Stimulated activated CD4-positive, alpha-beta T cell treated with anti-CD3 and anti-CD28 coated beads, Interleukin-4, amount 100 ng/mL, for 4 hours (primary cell): ENCODE measurements at regions not wholly inside any gene's neighbourhood (a gene's known extent, or its start where the extent isn't known, plus 50 kb on each side); places are given as distances from the start of the nearest gene placed in this dataset.

Experiments
- DNase-seq, 2 experiments: peaks; one replicate each; pipeline ENCODE4 v3.0.0-alpha.2; 2020

GRCh38 chr5:125549322-125549911 is 803.0 kb upstream of the ZNF608 start:
- DNase-seq: no peak

DNA sequence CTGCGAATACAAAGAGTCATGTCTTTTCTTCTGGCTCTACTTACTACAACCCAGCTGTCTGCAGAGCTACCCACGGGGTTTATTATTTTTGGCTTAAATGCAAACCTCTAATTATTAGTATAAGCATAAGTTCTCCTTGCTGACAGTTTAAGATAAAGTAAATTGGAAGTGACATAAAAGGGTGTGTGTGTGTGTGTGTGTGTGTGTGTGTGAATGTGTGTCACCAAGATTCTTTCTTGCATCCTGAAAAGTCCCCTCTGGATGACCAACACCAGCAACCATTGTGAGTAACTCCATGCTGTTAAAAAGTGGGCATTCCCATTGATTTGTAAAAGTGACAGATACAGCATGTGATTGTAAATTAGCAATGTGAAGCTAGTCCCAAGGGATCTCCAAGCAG is 803.8 kb upstream of the ZNF608 start:
- DNase-seq: no peak

DNA sequence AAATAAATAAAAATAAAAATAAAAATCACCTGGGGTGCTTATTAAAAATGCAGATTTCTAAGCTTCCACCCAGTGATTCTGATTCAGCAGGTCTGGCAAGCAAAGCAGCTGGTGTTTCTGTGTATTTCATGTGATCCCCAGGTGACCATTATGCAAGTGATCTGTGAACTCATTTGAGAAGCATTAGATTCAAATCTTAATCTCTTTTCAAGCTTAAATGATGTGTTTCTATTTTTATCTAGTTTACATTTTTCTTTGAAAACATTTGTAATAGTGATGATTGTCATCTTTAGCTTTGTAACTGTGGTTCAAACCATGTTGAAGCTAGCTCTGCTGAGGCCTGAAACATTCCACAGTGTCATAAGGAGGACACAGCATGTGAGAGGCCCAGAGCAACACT is 804.8 kb upstream of the ZNF608 start:
- no peak for DNase-seq

GRCh38 chr5:125551797-125552196 is 805.4 kb upstream of the ZNF608 start:
- DNase-seq: no peak

DNA sequence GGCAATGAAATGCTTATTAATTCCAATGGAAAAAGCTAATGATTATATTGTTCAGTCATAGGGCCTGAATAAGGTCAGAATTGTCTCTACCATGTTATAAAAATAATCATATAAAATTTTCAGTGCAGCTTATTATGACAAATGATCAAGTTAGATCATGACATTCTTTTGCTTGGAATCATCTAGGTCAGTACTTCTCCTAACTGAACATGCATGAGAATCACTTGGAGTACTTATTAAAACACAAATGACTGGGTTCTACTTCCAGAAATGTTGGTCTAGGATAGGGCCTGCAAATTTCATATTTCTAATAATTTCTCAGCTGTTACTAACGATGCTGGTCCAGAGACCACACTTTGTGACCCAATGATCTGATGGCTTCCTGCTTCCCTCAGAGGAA is 806.0 kb upstream of the ZNF608 start:
- no peak for DNase-seq

DNA sequence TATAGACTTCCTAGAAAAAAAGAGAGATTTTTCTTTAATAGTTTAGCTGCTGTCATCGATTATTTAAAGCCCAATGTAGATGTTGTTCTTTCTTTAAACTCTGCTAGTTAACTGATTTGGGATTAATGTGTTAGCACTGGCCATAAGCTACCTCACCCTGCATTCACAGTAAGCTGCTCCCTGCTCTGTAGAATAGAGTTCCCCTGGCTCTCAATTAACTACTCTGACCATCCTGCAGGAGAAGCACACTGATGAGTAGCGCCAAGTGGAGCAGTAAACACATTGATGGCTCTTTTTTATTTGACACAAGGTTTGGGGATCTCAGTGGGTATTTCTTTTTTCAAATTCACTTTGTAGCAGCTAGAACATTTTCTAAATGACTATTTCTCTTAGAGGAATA is 807.9 kb upstream of the ZNF608 start:
- no peak for DNase-seq

GRCh38 chr5:125555591-125555990 is 809.2 kb upstream of the ZNF608 start:
- DNase-seq: no peak

DNA sequence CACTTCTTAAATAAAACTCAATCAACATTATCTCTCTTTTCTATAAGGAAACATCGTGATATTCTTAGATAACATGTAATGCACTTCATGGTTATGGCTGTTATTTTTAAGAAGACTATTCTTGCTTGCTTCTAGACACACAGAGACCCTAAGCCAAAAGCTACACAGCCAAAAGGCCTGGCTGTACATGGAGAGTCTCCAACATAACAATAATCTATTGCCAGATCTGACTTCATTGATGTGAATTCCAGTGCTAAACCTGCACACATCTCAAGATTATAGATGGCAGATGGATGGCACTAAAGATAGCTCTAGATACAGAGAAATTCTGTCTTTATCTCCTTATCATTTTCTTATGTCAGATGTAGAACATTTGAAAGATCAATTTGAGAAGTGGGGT is 811.6 kb upstream of the ZNF608 start:
- no peak for DNase-seq

DNA sequence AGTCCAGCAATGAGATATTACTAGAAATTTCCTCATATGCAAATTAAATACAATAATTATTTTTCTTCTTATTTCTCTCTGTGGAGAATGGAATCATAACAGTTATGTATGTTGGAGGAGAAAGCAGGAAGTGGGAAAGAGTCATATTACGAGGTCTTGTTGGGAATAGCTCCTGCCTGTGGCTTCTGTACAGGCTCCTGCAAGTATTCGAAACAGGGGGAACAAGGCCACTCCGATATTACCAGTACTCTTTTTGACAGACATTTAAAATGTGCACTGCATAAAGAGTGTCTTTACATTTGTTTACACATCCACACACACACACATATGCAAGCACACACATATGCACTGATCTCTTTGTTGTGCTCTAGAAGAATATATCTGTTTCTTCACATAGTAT is 812.0 kb upstream of the ZNF608 start:
- DNase-seq: no peak

DNA sequence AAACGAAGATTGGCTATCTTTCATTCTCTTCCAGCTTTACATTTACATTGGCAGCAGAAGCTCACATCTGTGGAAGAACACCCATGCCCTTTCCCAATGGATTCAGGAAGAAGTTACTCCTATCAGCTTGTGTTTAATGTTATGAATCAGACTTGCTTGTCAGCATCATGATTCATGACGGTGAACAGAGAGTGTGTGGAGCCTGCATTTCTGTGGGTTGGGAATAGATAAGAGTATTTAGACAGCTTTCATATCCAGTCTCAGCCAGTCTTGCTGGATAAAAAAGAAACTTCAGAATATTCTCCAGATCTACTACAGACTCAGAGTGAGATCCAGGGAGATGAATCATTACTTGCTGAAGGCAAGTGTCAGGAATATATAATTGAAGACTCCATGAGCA is 812.9 kb upstream of the ZNF608 start:
- DNase-seq: no peak

- no peak for DNase-seq
These were observed 814.2 kb upstream of the ZNF608 start for GRCh38 chr5:125560476-125561225.

- no peak for DNase-seq
These were observed 818.0 kb upstream of the ZNF608 start for GRCh38 chr5:125564317-125564975.

DNA sequence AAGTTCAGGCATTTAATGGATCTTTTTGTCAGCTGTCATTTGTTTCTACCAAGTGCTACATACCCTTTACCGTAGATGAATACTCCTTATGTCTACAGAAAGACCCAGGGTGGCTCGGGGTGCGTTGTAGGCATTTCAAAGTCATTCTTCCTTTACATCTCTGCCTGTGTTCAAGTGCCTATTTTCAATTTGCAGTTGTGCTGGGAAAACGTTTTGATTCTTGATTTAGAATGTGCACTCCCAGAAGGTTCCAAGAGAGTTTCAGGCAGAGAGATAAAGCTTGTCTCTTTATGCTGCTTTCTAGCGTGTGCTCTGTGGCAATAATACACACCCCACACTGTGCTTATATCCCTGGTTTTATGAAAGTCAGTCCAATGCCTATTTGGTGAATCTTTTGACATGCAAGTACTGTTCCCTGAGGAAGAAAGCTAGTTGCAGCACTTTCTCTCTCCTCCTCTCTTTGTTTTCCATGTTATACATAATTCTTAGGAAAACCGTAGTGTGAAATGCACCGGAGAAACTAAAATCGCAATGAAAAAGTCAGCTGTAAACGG is 828.1 kb upstream of the ZNF608 start:
- no peak for DNase-seq

DNA sequence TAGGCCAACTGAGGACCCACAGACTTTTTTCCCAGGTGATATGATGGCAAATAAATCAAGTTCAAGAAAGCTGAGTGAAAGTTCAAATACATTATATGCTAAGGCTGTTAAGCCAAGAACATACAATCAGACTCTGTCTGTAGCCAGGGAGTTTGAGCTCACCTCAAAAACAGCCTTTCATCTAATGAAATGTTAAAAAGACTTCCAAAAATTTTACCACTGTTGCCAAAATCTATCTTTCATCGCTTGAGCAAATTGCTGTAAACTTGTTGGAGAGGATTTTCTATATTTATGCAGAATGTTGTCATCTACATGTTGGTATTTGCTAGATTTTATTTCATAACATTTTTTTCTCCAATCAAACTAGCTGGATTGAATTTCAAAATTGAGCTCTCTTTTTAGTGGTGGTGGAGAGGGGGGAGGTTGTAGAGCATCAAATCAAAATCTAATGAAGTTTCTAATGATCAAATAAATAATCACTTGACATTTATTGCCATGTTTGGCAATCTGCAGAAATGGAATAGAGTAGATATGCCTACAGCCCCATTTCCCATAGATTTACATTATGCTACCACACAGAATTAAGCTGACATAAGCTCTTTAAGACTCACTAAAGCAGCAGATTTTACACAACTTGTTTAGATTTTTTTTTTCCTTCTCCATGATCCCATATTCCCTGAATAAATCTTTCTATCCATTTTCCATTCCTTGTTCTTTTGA is 828.9 kb upstream of the ZNF608 start:
- no peak for DNase-seq

GRCh38 chr5:125575891-125576505 is 829.6 kb upstream of the ZNF608 start:
- DNase-seq: no peak

DNA sequence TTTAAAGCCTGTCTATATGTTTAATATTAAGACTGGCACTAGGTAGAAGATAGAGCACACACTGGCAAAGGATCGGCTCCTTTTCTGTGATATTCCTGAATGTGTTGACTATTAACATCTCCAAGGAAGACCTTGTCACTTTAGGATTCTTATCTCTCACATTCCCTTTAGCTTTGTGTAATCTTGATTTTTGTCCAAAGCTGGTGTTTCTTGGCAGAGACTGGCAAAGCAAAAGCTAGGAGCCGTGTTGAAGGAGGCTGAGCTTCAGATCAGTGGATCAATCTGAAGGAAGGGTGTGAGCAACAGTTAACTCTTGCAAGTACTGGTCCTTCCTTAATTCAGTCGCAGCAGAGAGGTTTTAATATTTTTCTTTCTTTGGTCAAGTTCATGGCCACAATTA is 830.4 kb upstream of the ZNF608 start:
- DNase-seq: no peak

- DNase-seq: no peak
These were observed 832.1 kb upstream of the ZNF608 start for GRCh38 chr5:125578551-125578950.

- DNase-seq: no peak
These were observed 832.7 kb upstream of the ZNF608 start for GRCh38 chr5:125579182-125579581.

DNA sequence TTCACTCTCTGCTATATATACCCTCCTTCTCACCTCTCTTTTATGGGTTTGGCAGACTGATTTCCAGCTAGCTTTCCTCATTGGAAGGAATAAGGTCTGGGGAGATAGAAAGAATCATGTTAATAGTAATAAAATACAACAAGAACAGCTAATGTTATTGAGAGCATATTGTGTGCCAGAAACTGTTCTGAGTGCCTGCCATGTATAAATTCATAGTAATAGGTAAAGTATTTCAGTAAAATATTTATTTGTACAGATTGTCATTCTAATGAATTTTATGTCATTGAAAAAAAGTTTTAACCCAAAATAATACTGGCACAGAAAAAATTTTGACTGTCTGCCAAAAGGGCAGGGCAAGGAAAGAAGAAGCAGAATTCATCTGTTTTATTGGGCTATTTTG is 834.9 kb upstream of the ZNF608 start:
- no peak for DNase-seq

GRCh38 chr5:125582352-125582751 is 835.9 kb upstream of the ZNF608 start:
- no peak for DNase-seq

GRCh38 chr5:125583321-125584139 is 837.1 kb upstream of the ZNF608 start:
- no peak for DNase-seq

GRCh38 chr5:125584140-125584520 is 837.7 kb upstream of the ZNF608 start:
- DNase-seq: no peak
